Anterior cingulate cortex (tissue), 58 donors: ENCODE measurements at regions not wholly inside any gene's neighbourhood (a gene's known extent, or its start where the extent isn't known, plus 50 kb on each side); places are given as distances from the start of the nearest gene placed in this dataset.

ENCODE experiments used
- DNase-seq, 58 donors: peaks; one replicate each; lab custom pipeline; 2025; lab: John Stamatoyannopoulos, UW

DNA sequence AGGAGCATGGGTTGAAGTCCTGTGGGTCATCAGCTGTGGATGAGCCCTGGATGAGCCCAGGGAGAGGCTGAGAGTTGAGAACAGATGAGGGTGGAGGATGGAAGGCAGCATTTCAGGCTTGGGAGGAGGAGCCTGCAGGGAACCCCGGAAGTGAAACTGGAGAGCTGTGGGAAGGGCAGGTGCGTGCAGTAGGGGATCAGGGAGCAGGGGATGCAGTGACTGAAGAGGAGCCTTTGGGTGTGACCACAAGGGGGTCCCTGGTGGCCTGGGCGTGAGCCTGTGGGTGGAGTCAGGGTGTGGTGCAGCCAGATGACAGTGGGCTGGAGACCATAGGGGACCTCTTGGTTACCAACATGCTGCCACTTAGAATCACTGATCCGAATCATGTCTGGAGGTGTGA is 115.5 kb downstream of the PAPOLA start:
- DNase-seq = no peak

DNA sequence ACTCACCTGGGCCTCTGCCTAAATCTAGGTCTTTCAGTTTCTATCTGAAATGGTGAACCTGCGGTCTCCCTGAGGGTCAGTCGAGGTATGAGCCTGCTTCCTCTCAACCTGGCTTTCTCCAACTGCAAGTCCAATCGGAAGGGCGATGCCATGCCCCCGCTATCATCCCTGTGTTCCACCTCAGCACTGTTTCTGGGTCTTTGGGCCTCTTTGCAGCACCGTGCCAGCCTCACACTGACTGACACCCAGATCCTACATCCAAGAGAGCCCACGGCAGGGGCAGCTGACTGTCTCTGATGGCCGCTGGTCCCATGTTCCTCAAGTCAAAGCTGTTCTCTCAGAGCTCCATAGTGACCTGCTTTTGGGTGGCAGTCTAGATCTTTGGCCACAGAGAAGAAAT is 120.7 kb downstream of the PAPOLA start:
- DNase-seq = no peak

DNA sequence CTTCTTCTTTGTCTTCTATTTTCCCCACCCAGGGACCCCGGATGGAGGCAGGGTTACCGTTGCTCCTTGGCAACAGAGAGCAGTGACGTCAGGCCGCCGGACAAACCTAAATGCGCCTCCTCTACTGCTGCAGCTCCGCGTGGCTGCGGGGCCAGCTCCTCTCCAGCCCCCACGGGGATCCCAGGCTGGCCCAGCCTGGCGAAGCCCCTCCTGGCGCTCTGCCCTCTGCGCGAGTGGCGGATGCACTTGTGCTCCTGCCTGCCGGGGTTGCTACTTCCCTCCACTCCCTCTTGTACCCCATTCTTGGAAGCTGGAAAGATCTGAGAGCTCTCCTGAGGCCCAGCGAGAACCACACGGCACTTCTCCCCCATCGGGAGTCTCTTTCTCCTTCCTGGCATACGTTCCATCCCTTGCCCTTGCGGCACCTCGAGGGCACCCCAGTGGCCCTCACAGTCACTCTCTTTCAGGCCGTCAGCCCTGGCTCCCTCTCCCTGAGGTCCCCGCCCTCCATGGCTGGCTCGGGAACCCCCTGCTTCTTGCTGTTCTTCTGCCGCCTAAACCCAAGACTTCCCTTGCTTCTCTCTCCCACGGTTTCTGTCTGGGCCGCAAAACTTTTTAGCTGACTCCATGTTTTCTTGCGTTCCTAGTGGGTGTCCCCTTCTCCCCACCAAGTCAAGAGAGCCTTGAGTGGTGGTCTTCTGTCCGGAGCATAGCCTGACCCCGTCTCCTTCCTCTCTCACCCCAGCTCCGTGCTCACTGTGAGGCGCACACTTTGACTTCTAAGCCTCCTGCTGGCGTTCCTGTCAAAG is 121.7 kb downstream of the PAPOLA start:
- DNase-seq = no peak

DNA sequence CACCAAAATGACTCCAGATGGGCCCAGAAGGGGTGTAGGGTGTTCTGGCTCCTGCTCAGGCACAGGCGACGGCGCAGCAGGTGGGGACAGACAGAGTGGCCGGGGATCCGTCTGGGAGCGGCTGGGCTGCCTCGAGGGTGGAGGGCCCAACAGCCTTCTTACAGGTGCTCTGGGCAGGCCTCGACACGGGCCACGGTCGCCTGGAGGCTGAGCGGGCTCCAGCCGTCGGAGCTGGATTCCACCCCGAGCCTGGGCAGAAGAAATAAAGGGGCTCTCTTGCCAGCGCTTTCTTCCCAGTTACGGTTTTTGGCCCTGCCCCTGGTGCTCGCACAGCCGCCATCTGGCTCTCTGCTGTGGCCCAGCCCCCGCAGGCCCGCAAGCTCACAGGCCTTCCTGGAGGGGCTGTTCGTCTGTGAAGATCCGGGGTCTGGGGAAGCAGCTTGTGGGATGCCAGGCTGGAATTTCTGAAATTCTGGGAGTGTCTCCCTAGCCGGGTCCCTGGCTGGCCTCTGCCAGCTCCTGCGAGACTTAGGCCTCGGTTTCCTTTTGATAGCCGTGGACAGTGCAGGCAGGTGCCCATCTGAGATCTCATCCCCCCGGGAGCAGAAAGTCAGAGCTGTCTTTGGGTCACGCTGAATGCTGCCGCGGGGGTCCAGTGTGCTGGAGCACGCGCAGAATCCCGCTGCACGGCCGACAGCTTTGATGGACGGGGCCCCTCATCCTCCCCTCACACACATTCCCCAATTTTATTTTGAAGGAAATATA is 122.7 kb downstream of the PAPOLA start:
- DNase-seq = no peak

DNA sequence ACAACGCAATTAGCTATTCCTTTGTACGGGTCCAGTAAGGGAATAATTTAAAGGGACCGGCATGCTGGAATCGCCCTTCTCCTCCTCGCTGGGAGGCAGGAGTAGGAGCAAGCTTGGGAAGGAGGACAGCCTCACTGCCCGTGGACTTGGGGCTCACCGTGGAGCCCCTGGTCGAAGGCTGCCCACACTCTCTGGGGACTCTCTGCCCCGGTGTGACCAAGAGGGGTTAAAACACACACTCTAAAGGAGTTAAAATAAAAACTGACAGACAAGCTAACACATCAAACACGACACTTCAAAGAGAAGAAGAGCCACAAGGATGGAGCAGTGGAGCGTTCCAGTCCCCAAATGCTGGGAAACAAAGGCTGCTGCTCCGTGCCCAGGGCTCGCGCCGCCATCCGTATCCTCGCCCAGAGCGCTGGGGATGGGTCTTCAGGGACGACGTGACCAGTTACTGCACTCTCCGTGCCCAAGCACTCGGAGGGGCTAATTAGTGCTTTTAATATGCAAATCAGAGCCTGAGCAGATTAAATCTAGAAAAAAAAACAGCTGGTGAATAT is 123.3 kb downstream of the PAPOLA start:
- DNase-seq = no peak

DNA sequence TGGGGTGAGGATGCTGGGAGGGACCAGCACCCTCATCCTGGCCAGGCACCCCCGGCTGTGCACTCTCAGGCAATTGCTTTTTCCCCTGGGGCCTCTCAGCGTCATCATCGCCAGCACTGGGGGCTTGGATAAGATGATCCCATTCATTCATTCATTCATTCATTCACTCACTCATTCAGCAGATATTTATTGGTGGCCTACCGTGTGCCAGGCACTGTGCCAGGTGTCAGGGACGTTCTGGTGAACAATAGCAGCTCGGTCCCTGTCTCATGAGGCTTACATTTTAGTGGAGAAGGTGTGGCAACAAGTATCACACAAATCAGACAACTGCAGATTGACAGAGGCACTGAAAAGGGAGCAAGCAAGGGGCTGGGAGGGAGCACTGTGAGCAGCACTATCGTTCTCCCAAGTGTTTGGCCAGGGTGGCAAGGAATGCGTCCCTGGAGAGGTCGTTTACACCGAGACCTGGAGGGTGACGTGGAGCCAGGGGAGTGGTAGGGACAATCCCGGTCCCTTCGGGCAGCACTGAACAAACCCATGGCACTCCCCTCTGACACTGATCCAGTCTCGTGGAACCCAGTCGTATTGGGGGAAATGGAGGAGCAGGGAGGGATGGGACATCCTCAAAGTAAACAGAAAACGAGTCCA is 124.1 kb downstream of the PAPOLA start:
- DNase-seq = no peak

DNA sequence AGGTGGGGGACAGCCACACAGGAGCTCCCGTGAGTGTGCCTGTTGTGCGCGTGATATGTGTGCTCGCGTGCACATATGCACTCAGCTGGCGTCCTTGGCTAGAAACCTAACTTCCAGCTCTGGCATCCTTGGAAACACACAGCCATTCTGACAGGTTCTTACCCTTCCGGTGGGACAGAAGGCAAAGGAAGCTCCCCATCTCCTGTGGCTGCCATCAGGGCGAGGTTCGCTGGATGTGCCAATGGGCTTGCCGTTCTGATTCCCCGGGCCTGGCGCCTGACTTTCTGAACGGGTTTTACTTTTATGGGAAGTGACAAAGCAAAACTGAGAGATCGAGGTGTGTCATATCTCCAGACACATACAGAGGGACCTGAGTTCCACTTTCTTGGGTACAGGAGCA is 124.7 kb downstream of the PAPOLA start:
- DNase-seq = no peak

DNA sequence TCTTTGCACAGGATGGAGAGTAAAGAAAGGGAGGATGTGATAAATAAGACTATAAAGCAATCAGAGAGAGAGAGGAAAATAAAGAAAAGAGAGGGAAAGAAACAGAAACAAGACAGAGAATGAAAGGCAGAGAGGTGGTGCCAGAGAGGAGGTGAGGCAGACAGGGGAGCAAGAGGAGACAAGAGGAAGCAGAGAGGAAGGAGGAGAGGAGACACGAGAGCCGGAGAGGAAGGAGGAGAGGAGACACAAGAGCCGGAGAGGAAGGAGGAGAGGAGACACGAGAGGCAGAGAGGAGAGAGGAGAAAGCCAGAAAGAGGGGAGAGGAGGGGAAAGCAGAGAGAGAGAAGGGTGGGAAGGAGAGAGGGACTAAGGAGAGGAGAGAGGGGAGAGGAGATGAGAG is 125.2 kb downstream of the PAPOLA start:
- no peak for DNase-seq

DNA sequence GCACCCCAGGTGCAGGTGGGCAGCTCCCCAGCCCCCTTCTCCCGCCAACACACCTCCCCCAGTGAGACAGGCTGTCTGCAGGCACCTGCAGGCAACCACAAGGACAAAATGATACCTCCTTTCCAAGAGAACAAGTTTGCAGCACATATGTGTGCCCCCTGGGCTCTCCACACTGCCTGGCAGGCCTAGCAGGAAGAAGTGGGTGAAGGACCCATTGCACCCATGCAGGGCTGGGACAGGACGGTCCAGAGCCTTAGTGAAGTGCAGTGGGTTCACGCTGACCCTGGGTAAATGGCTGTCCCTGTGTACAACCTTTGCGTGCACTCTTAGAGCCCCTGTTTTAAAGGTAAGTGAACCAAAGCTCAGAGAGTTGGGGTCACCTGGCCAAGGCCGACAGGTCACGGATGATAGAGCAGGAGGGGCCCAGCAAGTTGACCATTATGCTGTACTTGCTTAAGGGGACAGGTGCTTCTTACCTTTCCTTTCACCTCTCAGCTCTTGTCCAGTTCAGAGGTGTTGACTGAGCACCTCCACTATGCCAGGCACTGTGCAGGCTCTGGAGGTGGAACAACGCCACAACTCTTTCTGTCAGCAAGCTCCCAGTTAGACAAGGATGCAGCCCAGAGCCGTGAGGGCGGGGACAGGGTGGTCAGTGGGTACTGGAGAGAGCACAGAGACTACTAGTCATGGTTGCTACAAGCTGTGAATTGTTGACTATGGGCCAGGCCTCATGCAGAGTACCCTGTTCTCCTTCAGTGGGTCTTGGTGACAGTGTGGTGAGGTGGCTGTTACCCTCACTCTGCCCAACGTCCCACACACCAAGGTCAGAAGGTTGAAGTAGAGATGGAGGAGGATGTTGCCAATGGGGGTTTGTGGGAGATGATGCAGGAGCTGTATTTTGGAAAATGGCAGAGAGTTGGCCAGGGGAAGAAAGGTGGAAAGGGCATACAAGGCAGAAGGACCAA is 125.9 kb downstream of the PAPOLA start:
- no peak for DNase-seq

DNA sequence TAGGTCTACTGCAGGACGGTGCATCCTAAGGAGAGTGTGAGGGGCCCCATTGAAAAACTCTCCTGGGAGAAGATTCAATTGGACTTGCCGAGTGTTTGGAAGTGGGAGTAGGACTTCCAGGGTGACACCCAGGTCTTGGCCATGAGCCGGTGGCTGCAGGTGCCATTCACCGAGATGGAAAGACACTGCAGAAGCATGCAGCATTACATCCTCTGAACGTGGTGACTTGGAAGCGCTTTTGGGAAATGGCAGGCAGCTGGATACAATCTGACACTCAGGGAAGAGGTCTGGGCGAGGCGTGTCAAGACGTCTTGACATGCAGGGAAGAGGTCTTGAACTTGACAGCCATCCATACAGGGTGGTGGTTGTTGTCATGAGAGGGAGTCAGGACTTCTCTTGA is 126.9 kb downstream of the PAPOLA start:
- DNase-seq = no peak

DNA sequence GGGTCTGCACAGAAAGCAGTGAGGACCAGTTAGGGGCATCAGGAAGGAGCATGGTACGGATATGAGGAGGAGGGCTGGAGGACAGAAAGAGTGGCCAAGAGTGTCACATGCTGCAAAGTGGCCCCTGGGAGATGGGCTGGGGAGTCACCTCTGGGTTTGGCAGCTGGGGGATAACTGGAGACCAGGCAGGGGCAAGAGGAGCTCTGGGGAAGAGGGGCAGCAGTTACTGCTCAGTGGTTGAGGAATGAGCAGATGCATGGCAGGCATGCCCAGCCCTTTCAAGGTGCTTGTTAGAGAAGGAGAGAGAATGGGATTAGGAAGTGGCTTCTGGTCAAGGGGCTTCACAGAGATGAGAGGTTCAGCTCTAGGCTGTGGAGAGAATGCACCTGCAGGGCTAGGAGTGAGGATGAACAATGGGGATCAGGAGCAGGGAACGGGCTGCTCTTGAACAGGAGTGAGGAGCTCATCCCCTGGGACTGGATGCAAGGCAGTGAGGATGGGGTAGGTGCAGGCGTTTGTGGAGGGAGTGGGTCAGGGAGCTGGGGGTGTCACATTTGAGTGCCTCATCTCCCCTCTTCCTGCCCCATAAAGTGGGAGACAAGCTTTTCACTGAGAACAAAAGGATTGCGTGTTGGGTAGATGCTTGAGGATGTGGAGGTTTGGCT is 127.5 kb downstream of the PAPOLA start:
- no peak for DNase-seq

DNA sequence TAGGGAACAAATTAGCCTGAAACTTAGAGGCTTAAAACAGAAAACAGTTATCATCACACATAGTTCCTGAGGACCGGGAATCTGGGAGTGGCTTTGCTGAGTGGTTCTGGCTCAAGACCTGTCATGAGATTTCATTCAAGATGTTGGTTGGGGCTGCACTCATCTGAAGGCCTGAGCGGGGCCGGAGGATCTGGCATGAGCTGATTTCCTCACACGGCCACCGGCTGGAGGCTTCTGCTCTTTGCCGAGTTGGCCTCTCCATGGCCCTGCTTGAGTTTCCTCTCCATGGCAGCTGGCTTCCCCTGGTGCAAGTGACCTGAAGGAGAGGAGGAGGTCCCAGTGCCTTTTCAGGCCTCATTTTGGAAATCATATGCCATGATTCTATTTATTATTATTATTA is 128.1 kb downstream of the PAPOLA start:
- DNase-seq = no peak

DNA sequence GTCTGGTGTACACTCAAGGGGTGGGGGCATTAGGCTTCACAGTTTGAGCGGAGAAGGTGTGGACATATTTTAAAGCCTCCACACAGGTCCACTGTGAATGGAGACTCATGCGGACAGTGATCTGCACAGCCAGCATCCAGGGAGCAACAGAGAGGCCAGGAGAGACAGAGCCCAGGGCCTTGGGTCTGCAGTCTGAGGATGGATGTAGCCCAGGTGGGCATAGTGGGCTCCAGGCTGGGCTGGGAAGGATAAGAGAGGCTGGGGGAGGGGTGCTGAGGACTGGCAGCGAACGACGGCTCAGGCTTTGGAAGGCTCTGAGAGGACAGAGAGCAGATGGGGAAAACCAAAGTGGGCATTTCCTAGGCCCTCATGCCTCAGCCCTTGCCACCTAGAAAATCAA is 128.8 kb downstream of the PAPOLA start:
- DNase-seq = no peak

DNA sequence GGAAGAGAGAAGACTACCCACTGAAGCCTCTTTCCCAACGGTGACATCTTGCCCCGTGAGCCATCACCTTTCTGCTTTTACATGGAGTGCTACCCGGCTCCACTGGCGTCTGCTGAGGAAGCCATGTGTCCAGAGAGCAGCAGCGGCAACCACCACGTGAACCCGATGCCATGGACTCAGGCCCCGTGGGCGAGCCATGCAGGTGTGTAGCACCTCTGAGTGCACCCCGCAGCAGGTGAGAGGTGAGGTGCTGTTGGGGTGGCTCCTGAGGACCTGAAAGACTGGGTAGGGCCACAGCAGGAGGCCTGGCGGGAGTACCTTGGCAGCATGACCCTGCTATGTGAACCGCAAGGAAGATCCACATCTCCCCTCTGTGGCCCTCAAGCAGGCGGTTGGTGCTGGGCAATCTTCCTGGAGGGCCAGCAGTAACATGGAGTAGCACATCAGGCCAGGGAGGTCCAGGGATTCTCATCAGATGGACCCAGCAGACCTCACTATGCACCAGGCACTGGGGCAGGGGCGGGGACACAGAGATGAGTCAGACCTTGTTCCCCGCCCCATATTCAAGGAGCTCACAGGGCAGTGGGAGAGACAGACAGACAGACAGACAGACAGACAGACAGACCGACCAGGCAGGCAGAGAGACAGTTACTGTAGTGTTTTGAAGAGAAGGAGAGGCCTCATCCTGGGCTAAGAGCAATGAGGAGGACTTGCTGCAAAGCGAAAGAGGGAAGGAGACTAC is 129.6 kb downstream of the PAPOLA start:
- no peak for DNase-seq

DNA sequence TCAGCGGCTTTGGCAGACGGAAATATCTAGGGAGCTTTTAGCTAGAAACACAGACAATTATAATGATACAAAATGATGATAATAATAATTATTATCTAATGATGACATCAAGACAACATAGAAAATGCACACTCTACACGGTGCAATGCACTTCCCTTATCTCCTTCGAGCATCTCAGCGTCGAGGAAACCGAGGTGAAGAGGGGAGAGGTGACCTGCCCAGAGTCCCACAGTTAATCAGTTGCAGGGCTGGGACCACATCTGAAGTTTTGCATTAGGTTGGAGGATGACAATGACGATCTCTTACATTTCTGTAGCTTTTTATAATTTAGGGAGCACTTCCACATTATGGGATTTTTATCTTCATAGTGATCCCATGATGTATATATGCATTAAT is 130.2 kb downstream of the PAPOLA start:
- no peak for DNase-seq

DNA sequence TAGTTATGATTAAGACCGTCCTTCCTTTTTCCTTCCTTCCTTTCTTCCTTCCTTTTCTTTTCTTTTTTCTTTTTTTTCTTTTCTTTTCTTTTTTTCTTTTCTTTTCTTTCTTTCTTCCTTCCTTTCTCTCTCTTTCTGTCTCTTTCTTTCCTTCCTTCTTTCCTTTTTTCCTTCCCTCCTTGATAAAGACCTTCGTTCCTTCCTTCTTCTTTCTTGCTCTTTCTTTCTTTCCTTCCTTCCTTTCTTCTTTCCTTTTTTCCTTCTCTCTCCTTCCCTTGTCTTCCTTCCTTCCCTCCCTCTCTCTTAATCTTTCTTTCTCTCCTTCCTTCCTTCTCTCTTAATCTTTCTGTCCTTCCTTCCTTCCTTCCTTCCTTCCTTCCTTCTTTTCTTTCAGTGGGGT is 130.9 kb downstream of the PAPOLA start:
- no peak for DNase-seq

DNA sequence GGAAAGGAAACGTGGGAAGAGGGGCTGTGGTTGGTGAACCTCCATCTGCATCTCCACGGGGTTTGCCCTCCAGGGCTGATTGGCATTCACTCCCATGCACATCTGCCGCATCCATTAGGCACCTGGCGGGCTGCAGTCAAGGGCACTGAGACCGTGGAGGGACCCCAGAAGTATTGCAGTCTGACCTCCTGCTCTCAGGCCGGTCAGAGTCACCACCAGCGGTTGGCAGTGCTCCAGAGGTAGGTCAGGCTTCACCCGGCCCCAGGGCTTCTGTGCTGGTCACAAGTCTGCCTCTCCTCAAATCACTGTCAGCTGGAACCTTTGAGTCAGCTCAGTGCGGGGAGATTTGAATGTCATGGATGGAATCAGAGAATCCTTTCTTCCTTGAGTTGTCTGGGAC is 132.3 kb downstream of the PAPOLA start:
- no peak for DNase-seq

DNA sequence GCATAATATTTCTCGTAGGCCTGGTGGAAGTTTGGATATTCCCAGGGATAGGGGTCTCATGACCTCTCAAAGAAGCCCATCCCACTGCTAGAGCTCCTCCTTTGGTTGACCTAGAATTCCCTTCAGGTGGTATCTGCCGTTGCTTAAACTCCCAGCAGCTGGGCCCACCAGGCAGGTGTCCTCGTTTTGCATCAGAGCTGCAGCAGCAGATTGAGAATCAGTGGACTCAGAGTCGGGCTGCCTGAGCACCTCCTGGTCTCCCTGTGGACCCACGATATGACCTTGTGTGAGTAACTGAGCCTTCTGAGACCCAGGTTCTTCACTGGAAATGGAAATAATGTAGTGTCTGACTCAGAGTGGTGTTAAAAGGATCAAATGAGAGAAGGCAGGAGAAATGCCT is 132.7 kb downstream of the PAPOLA start:
- no peak for DNase-seq

DNA sequence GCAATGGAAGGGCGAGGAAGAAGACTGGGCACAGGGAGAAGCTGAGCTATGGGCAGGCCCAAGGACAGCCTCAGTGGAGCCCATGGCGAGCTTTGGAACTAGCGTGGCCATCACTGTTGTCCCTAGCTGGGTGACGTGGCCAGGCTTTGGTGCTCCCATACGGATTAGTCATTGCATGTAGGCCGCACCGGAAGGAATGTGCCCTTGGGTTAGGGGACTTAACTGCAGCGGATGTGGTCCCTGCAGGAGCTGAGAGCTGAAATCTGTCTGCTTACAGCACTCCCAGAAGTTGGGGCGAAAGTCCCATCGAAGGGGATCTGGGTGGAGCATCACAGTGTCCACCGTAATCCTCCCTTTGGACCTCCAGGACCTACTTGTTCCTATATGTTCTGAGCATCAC is 133.7 kb downstream of the PAPOLA start:
- DNase-seq = no peak
